ENCODE measurements at regions not wholly inside any gene's neighbourhood (a gene's known extent, or its start where the extent isn't known, plus 50 kb on each side); places are given as distances from the start of the nearest gene placed in this dataset.

DNA sequence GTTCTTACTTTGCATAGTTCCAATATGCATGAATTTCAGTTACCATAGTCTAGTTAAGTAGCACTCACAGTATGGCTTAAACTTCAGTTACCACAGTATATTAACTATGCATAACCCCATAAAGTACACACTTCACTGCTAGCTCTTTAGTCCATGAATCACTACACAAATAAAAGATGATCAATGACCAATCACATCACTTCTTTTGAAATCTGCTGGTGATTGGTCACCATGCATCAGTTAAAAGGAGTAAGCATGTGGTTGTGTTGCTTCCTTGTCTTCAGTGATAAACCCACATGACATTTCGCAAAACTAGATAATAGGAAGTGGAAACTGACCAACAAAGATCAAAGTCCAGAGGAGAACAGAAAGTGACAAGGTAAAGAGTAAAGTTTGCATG, 79.0 kb downstream of the TAF11L14 start:
- TF ChIP-seq POLR2A (IDR thresholded peaks at IDR 0.05), result no peak
- TF ChIP-seq CTCF (IDR thresholded peaks at IDR 0.05), result no peak
- no peak for TF ChIP-seq POLR2AphosphoS5 (IDR thresholded peaks at IDR 0.05)

All from breast epithelium (tissue), 3 donors.